CD14-positive monocyte (primary cell): ENCODE measurements at regions not wholly inside any gene's neighbourhood (a gene's known extent, or its start where the extent isn't known, plus 50 kb on each side); places are given as distances from the start of the nearest gene placed in this dataset.

ENCODE experiments used
- DNase-seq, 3 donors: peaks; one replicate each; pipeline ENCODE4 v3.0.0-alpha.2; 2011 to 2022
- H2AFZ ChIP-seq: 2 replicates; pipeline ENCODE4 v1.6.0; 2012; ENCODE audit warnings: mild to moderate bottlenecking, low read depth, low read length, inconsistent platforms; ENCODE audit not compliant: insufficient read depth, poor library complexity, severe bottlenecking
- H3K27ac ChIP-seq, 2 donors: 1 replicate in 1 of 2; 2 replicates in 1 of 2; pipeline ENCODE4 v1.5.1; 2012 to 2013; ENCODE audit warnings: low read length in 2 of 2, control low read depth in 1 of 2, inconsistent platforms in 1 of 2, low read depth in 1 of 2, mild to moderate bottlenecking in 1 of 2
- H3K27me3 ChIP-seq, 2 donors: one replicate each; pipeline versions ENCODE4 v1.6.0 to v1.6.1; 2011 to 2013; ENCODE audit warnings: low read length in 2 of 2; ENCODE audit not compliant: control insufficient read depth in 2 of 2, insufficient read depth in 2 of 2
- H3K36me3 ChIP-seq, 2 donors: replicated peaks in 1 of 2; 1 replicate in 1 of 2; 2 replicates in 1 of 2; pipeline versions ENCODE4 v1.5.1 to v1.6.1; 2012 to 2013; ENCODE audit warnings: low read length in 2 of 2, control low read depth in 1 of 2, inconsistent platforms in 1 of 2, mild to moderate bottlenecking in 1 of 2; ENCODE audit not compliant: insufficient read depth in 2 of 2, control insufficient read depth in 1 of 2
- H3K4me1 ChIP-seq, 2 donors: 1 replicate in 1 of 2; 2 replicates in 1 of 2; pipeline versions ENCODE4 v1.5.1 to v1.6.1; 2012 to 2013; ENCODE audit warnings: low read length in 2 of 2, control low read depth in 1 of 2, inconsistent platforms in 1 of 2, mild to moderate bottlenecking in 1 of 2, moderate library complexity in 1 of 2; ENCODE audit not compliant: insufficient read depth in 2 of 2, control insufficient read depth in 1 of 2
- H3K4me2 ChIP-seq: replicated peaks from 2 replicates; pipeline ENCODE3; 2012; ENCODE audit warnings: low read length, moderate library complexity, mild to moderate bottlenecking; ENCODE audit not compliant: poor library complexity, severe bottlenecking; ENCODE audit errors: extremely low read depth
- H3K4me3 ChIP-seq, 3 experiments: fragments of 200-600 bp in 1 of 3; sonication (generic) in 1 of 3; replicated peaks in 1 of 3; 1 replicate in 2 of 3; 2 replicates in 1 of 3; pipeline ENCODE4 v1.5.1; 2011 to 2013; ENCODE audit warnings: low read length in 3 of 3, mild to moderate bottlenecking in 3 of 3, control low read depth in 2 of 3, low read depth in 2 of 3, inconsistent platforms in 1 of 3, moderate library complexity in 1 of 3
- H3K79me2 ChIP-seq: 2 replicates; pipeline ENCODE4 v1.6.0; 2012; ENCODE audit warnings: mild to moderate bottlenecking, control low read depth, inconsistent platforms, low read length, moderate library complexity; ENCODE audit not compliant: insufficient read depth
- H3K9ac ChIP-seq: 2 replicates; pipeline ENCODE4 v1.6.0; 2017; ENCODE audit warnings: low read length, mild to moderate bottlenecking; ENCODE audit not compliant: insufficient read depth, poor library complexity, severe bottlenecking
- H3K9me3 ChIP-seq, 2 donors: replicated peaks in 1 of 2; 1 replicate in 1 of 2; 2 replicates in 1 of 2; pipeline versions ENCODE4 v1.5.1 to v1.6.1; 2012 to 2013; ENCODE audit warnings: low read length in 2 of 2, control low read depth in 1 of 2; ENCODE audit not compliant: control insufficient read depth in 1 of 2, insufficient read depth in 1 of 2
- H4K20me1 ChIP-seq: 2 replicates; pipeline ENCODE4 v1.6.0; 2012; ENCODE audit warnings: mild to moderate bottlenecking, low read length, control low read depth, moderate library complexity; ENCODE audit not compliant: insufficient read depth
- H3K27ac Mint-ChIP-seq, 7 donors: one replicate each; pipeline ENCODE4 v1.8.0; 2020; ENCODE audit warnings: mild to moderate bottlenecking in 7 of 7, mixed read lengths in 7 of 7, moderate library complexity in 6 of 7, inconsistent platforms in 2 of 7
- H3K27me3 Mint-ChIP-seq, 3 donors: one replicate each; pipeline ENCODE4 v1.8.0; 2021 to 2022; ENCODE audit warnings: low read depth in 3 of 3, mild to moderate bottlenecking in 3 of 3, mixed read lengths in 3 of 3, moderate library complexity in 3 of 3, inconsistent platforms in 1 of 3
- H3K36me3 Mint-ChIP-seq, 2 donors: one replicate each; pipeline ENCODE4 v1.8.0; 2020; ENCODE audit warnings: mixed read lengths in 2 of 2, inconsistent platforms in 1 of 2, mild to moderate bottlenecking in 1 of 2
- H3K4me1 Mint-ChIP-seq: one replicate; pipeline ENCODE4 v1.8.0; 2020; ENCODE audit warnings: mild to moderate bottlenecking, mixed read lengths
- H3K4me3 Mint-ChIP-seq, 2 donors: one replicate each; pipeline ENCODE4 v1.8.0; 2020; ENCODE audit warnings: mild to moderate bottlenecking in 2 of 2, mixed read lengths in 2 of 2, moderate library complexity in 1 of 2
- H3K9me3 Mint-ChIP-seq, 7 donors: one replicate each; pipeline ENCODE4 v1.8.0; 2020 to 2022; ENCODE audit warnings: mixed read lengths in 7 of 7, mild to moderate bottlenecking in 6 of 7, moderate library complexity in 6 of 7, inconsistent platforms in 2 of 7
- CTCF ChIP-seq: fragments of 200-600 bp; IDR thresholded peaks from one replicate; pipeline ENCODE4 v1.8.0; 2022; ENCODE audit warnings: antibody characterized with exemption, mild to moderate bottlenecking
- WGBS: methylation state at CpG from one replicate; pipeline ENCODE4 v1.1.5; 2013; ENCODE audit warnings: missing lambda C conversion rate; ENCODE audit not compliant: insufficient coverage; 5-methylcytosine and 5-hydroxymethylcytosine counted together
- intact Hi-C, 2 donors: fragments of 100-400 bp; cut with micrococcal nuclease; formaldehyde crosslinking; loops; one replicate each; pipeline versions ENCODE4 v1.15.0 to v1.15.1; 2023

DNA sequence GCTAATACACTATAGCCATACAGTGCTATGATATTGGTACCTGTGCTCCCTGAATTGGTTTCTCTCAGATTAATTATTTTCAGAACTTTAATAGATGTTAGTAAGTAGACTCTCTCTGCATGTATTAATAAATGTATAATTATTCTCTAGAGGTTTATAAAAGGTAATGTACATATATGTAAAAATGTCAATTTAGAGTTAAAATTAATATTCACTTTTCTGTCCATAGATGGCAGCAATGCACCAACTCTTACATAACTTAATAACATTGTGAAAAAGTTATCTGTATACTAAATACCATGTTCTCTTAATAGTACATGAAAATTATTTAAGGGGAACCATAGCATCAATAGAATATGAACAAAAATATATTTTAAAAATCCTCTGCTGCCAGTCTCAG is 515.0 kb upstream of the KLHL1 start:
- Histone ChIP-seq H3K27ac (no peak overlapping the region), H3K4me1 (no peaks in the 10 kb centered on the region), H3K4me3 (no peak overlapping the region), H3K79me2 (no peaks in the 10 kb centered on the region), H3K4me2 (no peak overlapping the region), H3K36me3 (no peaks in the 10 kb centered on the region), H3K27me3 (no peaks in the 10 kb centered on the region), H4K20me1 (no peaks in the 10 kb centered on the region), H3K9ac (no peak overlapping the region), H2AFZ (no peak overlapping the region), H3K9me3 (no peaks in the 10 kb centered on the region)
- Mint-ChIP-seq H3K4me1 (no peaks in the 10 kb centered on the region), H3K27ac (no peak overlapping the region), H3K4me3 (no peak overlapping the region), H3K9me3 (no peaks in the 10 kb centered on the region), H3K36me3 (no peaks in the 10 kb centered on the region), H3K27me3 (peaks cover 0 to 2% (median 0%) of the 10 kb centered on the region in 3 donors)
- intact Hi-C loops: no loop called here
- DNase-seq: no peak
- peak; percentile 33 for TF ChIP-seq CTCF

DNA sequence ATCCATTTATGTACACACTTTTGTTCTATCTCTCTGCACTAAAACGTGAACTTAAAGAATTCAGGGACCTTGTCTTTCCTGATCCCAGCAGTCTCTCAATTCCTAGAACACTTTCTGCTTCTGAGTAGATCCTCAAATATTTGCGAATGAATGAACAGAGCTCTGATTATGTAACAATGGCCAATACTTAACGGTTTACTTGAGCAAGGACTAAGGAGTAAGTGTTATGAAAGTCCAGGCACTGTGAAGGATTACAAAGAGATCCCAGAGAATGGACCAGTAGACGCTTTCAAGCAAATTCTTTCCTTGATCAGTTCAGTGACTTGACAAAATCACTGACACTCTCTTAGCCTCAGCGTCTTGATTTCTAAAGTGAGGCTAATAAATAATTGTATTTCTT is 514.5 kb upstream of the KLHL1 start:
- Histone ChIP-seq H3K79me2 (no peaks in the 10 kb centered on the region), H3K27ac (no peak overlapping the region), H3K4me2 (no peak overlapping the region), H3K4me3 (no peak overlapping the region), H3K27me3 (no peaks in the 10 kb centered on the region), H3K9me3 (no peaks in the 10 kb centered on the region), H3K4me1 (no peaks in the 10 kb centered on the region), H4K20me1 (no peaks in the 10 kb centered on the region), H3K9ac (no peak overlapping the region), H3K36me3 (no peaks in the 10 kb centered on the region), H2AFZ (no peak overlapping the region)
- H3K27ac Mint-ChIP-seq: no peak overlapping the region
- no peak overlapping the region for H3K4me3 Mint-ChIP-seq
- no peaks in the 10 kb centered on the region for H3K36me3 Mint-ChIP-seq
- H3K27me3 Mint-ChIP-seq: peaks cover 0 to 2% (median 0%) of the 10 kb centered on the region in 3 donors
- WGBS: 53% methylated on average over 3 of the region's 5 CpGs
- intact Hi-C loops: no loop called here
- no peaks in the 10 kb centered on the region for H3K9me3 Mint-ChIP-seq
- H3K4me1 Mint-ChIP-seq: no peaks in the 10 kb centered on the region
- no peak for TF ChIP-seq CTCF
- DNase-seq: no peak
